Smooth muscle cell (in vitro differentiated cells): ENCODE measurements at regions not wholly inside any gene's neighbourhood (a gene's known extent, or its start where the extent isn't known, plus 50 kb on each side); places are given as distances from the start of the nearest gene placed in this dataset.
A peak's percentile ranks its signal among the peaks of the same experiment; 100 is the strongest.

ENCODE experiments used
- DNase-seq: peaks from one replicate; lab custom pipeline; 2025; ENCODE audit not compliant: unreplicated experiment; lab: John Stamatoyannopoulos, UW
- H2AFZ ChIP-seq: fragments of 200-600 bp; sonication (generic); 2 replicates; pipeline ENCODE4 v1.6.0; 2016; ENCODE audit warnings: antibody characterized with exemption, low read depth, mild to moderate bottlenecking
- H3F3A ChIP-seq: fragments of 200-600 bp; sonication (generic); 2 replicates; pipeline ENCODE4 v1.6.0; 2017; ENCODE audit warnings: antibody characterized with exemption, low read depth
- H3K27ac ChIP-seq: fragments of 200-600 bp; sonication (generic); 2 replicates; pipeline ENCODE4 v1.5.1; 2016; ENCODE audit warnings: low read depth, mild to moderate bottlenecking
- H3K27me3 ChIP-seq: fragments of 200-600 bp; sonication (generic); 2 replicates; pipeline ENCODE4 v1.6.1; 2016; ENCODE audit warnings: low read depth, mild to moderate bottlenecking
- H3K36me3 ChIP-seq: fragments of 200-600 bp; sonication (generic); 2 replicates; pipeline ENCODE4 v1.5.1; 2016; ENCODE audit warnings: low read depth
- H3K4me1 ChIP-seq: fragments of 200-600 bp; sonication (generic); 2 replicates; pipeline ENCODE4 v1.5.1; 2016; ENCODE audit warnings: low read depth
- H3K4me2 ChIP-seq: fragments of 200-600 bp; sonication (generic); 2 replicates; pipeline ENCODE4 v1.6.0; 2016; ENCODE audit warnings: mild to moderate bottlenecking
- H3K4me3 ChIP-seq: fragments of 200-600 bp; sonication (generic); 2 replicates; pipeline ENCODE4 v1.5.1; 2016; ENCODE audit warnings: mild to moderate bottlenecking
- H3K79me2 ChIP-seq: fragments of 200-600 bp; sonication (generic); 2 replicates; pipeline ENCODE4 v1.6.0; 2016; ENCODE audit warnings: low read depth, mild to moderate bottlenecking
- H3K9ac ChIP-seq: fragments of 200-600 bp; sonication (generic); 2 replicates; pipeline ENCODE4 v1.6.0; 2016; ENCODE audit warnings: low read depth
- H3K9me3 ChIP-seq: fragments of 200-600 bp; sonication (generic); replicated peaks from 2 replicates; pipeline ENCODE4 v1.5.1; 2016; ENCODE audit warnings: low read depth
- H4K20me1 ChIP-seq: fragments of 200-600 bp; sonication (generic); 2 replicates; pipeline ENCODE4 v1.6.0; 2016; ENCODE audit warnings: low read depth
- CTCF ChIP-seq: fragments of 200-600 bp; sonication (generic); IDR thresholded peaks from 2 replicates; pipeline ENCODE4 v1.5.1; 2017; ENCODE audit warnings: borderline replicate concordance, mild to moderate bottlenecking, antibody characterized with exemption; ENCODE audit not compliant: insufficient read depth, poor library complexity, severe bottlenecking
- WGBS: methylation state at CpG from one replicate; pipeline ENCODE4 v1.1.7; 2016; ENCODE audit warnings: low lambda C conversion rate; 5-methylcytosine and 5-hydroxymethylcytosine counted together

GRCh38 chr20:39429726-39430125, 467.6 kb downstream of the DHX35 start:
- H3K27ac ChIP-seq = no peak overlapping the region

GRCh38 chr20:39424962-39425678, 463.0 kb downstream of the DHX35 start:
- H3K36me3 ChIP-seq = no peaks in the 10 kb centered on the region
- no peak overlapping the region for H3K27ac ChIP-seq
- H4K20me1 ChIP-seq = no peaks in the 10 kb centered on the region
- H3K79me2 ChIP-seq = no peaks in the 10 kb centered on the region
- DNase-seq = no peak
- H3K4me3 ChIP-seq = no peak overlapping the region
- 81% methylated on average over 5 of the region's 5 CpGs for WGBS
- H3K4me1 ChIP-seq = no peaks in the 10 kb centered on the region
- H3K27me3 ChIP-seq = no peaks in the 10 kb centered on the region
- no peak overlapping the region for H2AFZ ChIP-seq
- TF ChIP-seq CTCF = no peak
- no peak overlapping the region for H3K4me2 ChIP-seq
- no peak overlapping the region for H3K9ac ChIP-seq
- no peaks in the 10 kb centered on the region for H3K9me3 ChIP-seq
- H3F3A ChIP-seq = no peaks in the 10 kb centered on the region

More at GRCh38 chr20:39429726-39430125, 467.6 kb downstream of the DHX35 start:
- Histone ChIP-seq H2AFZ (no peak overlapping the region), H3K4me3 (no peak overlapping the region), H3K27me3 (no peaks in the 10 kb centered on the region), H3F3A (no peaks in the 10 kb centered on the region), H3K4me1 (no peaks in the 10 kb centered on the region), H3K9me3 (no peaks in the 10 kb centered on the region), H4K20me1 (no peaks in the 10 kb centered on the region), H3K36me3 (no peaks in the 10 kb centered on the region), H3K4me2 (no peak overlapping the region), H3K9ac (no peak overlapping the region), H3K79me2 (no peaks in the 10 kb centered on the region)
- TF ChIP-seq CTCF = peak; percentile 13
- 58% methylated on average over 1 of the region's 1 CpG for WGBS
- no peak for DNase-seq

GRCh38 chr20:39421571-39422105, 459.5 kb downstream of the DHX35 start:
- no peaks in the 10 kb centered on the region for H3K9me3 ChIP-seq
- H3K27me3 ChIP-seq = no peaks in the 10 kb centered on the region
- H2AFZ ChIP-seq = no peak overlapping the region
- H3K27ac ChIP-seq = no peak overlapping the region
- no peak overlapping the region for H3K4me3 ChIP-seq
- 70% methylated on average over 5 of the region's 5 CpGs for WGBS
- H3K36me3 ChIP-seq = no peaks in the 10 kb centered on the region
- no peaks in the 10 kb centered on the region for H3F3A ChIP-seq
- H3K9ac ChIP-seq = no peak overlapping the region
- no peaks in the 10 kb centered on the region for H3K79me2 ChIP-seq
- TF ChIP-seq CTCF = no peak
- no peaks in the 10 kb centered on the region for H4K20me1 ChIP-seq
- no peak overlapping the region for H3K4me2 ChIP-seq
- H3K4me1 ChIP-seq = no peaks in the 10 kb centered on the region
- DNase-seq = no peak

- Histone ChIP-seq H3K27ac (no peak overlapping the region), H3K79me2 (no peaks in the 10 kb centered on the region), H2AFZ (no peak overlapping the region), H3K4me2 (no peak overlapping the region), H3K27me3 (no peaks in the 10 kb centered on the region), H3K9ac (no peak overlapping the region), H3K4me3 (no peak overlapping the region), H3F3A (no peaks in the 10 kb centered on the region), H3K9me3 (no peaks in the 10 kb centered on the region), H4K20me1 (no peaks in the 10 kb centered on the region), H3K36me3 (no peaks in the 10 kb centered on the region), H3K4me1 (no peaks in the 10 kb centered on the region)
- TF ChIP-seq CTCF = no peak
- no peak for DNase-seq
Observed at GRCh38 chr20:39412091-39412490, 449.9 kb downstream of the DHX35 start.
